ENCODE measurements at regions not wholly inside any gene's neighbourhood (a gene's known extent, or its start where the extent isn't known, plus 50 kb on each side); places are given as distances from the start of the nearest gene placed in this dataset.
A peak's percentile ranks its signal among the peaks of the same experiment; 100 is the strongest.

- TF ChIP-seq ATF2 (IDR thresholded peaks at IDR 0.05; ENCODE audit: low read length) (no peak), ASH2L (IDR thresholded peaks at IDR 0.05; ENCODE audit: low read length) (peak; percentile 53), TBP (IDR thresholded peaks at IDR 0.05; ENCODE audit: low read depth, low read length) (0 out of 2 replicates have a peak, but pooled peaks have one; percentile 26), CTBP2 (IDR thresholded peaks at IDR 0.05; ENCODE audit: borderline replicate concordance, insufficient read depth, insufficient read length, low read length) (peak; percentile 97), CEBPB (IDR thresholded peaks at IDR 0.05; ENCODE audit: low read depth, low read length) (no peak), RBBP5 (IDR thresholded peaks at IDR 0.05; ENCODE audit: borderline replicate concordance, low read depth, low read length) (no peak), CHD1 (IDR thresholded peaks at IDR 0.05; ENCODE audit: low read depth, low read length) (no peak), SRF (IDR thresholded peaks at IDR 0.05; ENCODE audit: low read depth, low read length) (no peak), SIN3A (conservative IDR thresholded peaks at IDR 0.05 in 1 of 2, IDR thresholded peaks at IDR 0.05 in 1 of 2; ENCODE audit: low read depth in 1 of 2, low read length in 2 of 2) (no peak), SUZ12 (IDR thresholded peaks at IDR 0.05; ENCODE audit: low read length) (no peak), RNF2 (IDR thresholded peaks at IDR 0.05; ENCODE audit: borderline replicate concordance, low read depth, low read length, missing control alignments, poor library complexity, severe bottlenecking) (no peak), RFX5 (IDR thresholded peaks at IDR 0.05; ENCODE audit: borderline replicate concordance, low read depth, low read length) (peak; percentile 96), CHD2 (IDR thresholded peaks at IDR 0.05; ENCODE audit: low read length) (0 out of 2 replicates have a peak, but pooled peaks have one; percentile 5), BRCA1 (IDR thresholded peaks at IDR 0.05; ENCODE audit: low read depth, low read length) (no peak), POU5F1 (IDR thresholded peaks at IDR 0.05; ENCODE audit: low read depth, low read length) (peak; percentile 37; the same call in 1 of the 2 replicates), SIX5 (IDR thresholded peaks at IDR 0.05; ENCODE audit: low read depth, low read length) (no peak), EZH2 (IDR thresholded peaks at IDR 0.05; ENCODE audit: low read depth, low read length, severe bottlenecking) (no peak), POLR2A (IDR thresholded peaks at IDR 0.05; ENCODE audit: control extremely low read depth in 1 of 2, low read depth in 2 of 2, low read length in 2 of 2) (peak in 1 of 2 experiments; percentile 72; a peak in 2 of 3 replicates), CTCF (IDR thresholded peaks at IDR 0.05; ENCODE audit: control extremely low read depth in 1 of 3, insufficient read depth in 1 of 3, low read depth in 1 of 3, low read length in 3 of 3) (no peak), PHF8 (conservative IDR thresholded peaks at IDR 0.05; ENCODE audit: low read depth, low read length) (peak; percentile 30; the same call in 1 of the 2 replicates)
Observed at GRCh38 chr10:30784897-30785605, 155.5 kb upstream of the LYZL2 start (continued).

Measured in H1 (cell line).